ENCODE measurements at regions not wholly inside any gene's neighbourhood (a gene's known extent, or its start where the extent isn't known, plus 50 kb on each side); places are given as distances from the start of the nearest gene placed in this dataset.

DNA sequence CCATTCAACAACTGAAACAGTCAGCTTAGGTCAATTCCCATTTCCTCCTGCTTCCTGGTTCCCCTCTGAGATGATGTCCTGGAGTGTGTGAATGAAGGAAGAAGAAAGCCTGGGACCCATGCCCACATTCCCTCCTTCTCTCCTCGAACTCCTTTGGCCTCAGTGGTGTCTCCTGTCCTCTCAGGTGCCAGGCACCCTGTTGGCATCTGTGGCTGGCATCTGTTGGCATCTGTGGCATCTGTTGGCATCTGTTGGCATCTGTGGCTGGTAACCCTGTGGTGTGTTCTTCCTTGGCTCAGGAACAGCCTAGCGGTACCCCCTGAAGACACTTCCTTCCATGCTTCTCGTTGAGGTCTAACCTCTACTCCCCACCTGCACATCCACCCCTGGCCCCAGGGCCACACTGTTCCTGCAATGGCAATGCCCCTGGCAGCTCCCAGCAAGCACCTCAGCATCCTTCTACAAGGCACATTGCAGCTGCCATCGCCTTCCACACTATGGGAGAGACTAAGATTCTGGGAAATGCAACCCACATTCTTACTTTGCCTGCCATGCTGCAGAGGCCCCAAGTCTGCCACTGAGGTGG lies 114.4 kb upstream of the NEBL start:
- TF ChIP-seq, protein P1, sequence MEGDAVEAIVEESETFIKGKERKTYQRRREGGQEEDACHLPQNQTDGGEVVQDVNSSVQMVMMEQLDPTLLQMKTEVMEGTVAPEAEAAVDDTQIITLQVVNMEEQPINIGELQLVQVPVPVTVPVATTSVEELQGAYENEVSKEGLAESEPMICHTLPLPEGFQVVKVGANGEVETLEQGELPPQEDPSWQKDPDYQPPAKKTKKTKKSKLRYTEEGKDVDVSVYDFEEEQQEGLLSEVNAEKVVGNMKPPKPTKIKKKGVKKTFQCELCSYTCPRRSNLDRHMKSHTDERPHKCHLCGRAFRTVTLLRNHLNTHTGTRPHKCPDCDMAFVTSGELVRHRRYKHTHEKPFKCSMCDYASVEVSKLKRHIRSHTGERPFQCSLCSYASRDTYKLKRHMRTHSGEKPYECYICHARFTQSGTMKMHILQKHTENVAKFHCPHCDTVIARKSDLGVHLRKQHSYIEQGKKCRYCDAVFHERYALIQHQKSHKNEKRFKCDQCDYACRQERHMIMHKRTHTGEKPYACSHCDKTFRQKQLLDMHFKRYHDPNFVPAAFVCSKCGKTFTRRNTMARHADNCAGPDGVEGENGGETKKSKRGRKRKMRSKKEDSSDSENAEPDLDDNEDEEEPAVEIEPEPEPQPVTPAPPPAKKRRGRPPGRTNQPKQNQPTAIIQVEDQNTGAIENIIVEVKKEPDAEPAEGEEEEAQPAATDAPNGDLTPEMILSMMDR (IDR thresholded peaks at IDR 0.05; ENCODE audit: borderline replicate concordance, extremely low read depth, low read length, poor library complexity, severe bottlenecking) = no peak
- TF ChIP-seq EZH2 (IDR thresholded peaks at IDR 0.05; ENCODE audit: borderline replicate concordance, low read depth, low read length, severe bottlenecking) = no peak

All from DND-41 (cell line).